Muscle of back (tissue), 3 donors: ENCODE measurements at regions not wholly inside any gene's neighbourhood (a gene's known extent, or its start where the extent isn't known, plus 50 kb on each side); places are given as distances from the start of the nearest gene placed in this dataset.
A peak's percentile ranks its signal among the peaks of the same experiment; 100 is the strongest.

ENCODE experiments used
- DNase-seq, 3 donors: peaks; one replicate each; pipeline versions ENCODE4 v3.0.0 to v3.0.0-alpha.2; 2013

- DNase-seq, result no peak
Measured at GRCh38 chr13:38519229-38519911, 167.5 kb upstream of the FREM2 start.

DNA sequence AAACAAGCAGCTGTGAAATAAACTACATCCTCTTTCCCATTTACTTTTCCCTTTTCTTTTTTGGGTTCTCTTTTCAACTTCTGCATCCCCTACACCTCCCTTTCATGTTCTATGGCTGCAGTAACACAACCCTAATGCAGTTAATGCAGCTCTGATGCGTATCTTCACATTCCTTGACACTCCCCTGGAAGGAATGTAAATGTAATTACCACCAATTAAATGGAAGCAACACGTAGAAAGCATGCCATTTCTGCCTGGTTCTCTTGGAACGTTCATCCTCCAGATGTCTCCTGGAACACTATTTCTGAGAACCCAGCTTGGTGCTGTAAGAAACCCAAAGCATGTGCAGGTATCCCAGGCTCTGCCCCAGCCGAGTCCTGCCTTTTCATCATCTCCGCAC, 166.8 kb upstream of the FREM2 start:
- no peak for DNase-seq

- DNase-seq, result no peak
Measured at GRCh38 chr13:38527140-38527539, 159.7 kb upstream of the FREM2 start.

DNA sequence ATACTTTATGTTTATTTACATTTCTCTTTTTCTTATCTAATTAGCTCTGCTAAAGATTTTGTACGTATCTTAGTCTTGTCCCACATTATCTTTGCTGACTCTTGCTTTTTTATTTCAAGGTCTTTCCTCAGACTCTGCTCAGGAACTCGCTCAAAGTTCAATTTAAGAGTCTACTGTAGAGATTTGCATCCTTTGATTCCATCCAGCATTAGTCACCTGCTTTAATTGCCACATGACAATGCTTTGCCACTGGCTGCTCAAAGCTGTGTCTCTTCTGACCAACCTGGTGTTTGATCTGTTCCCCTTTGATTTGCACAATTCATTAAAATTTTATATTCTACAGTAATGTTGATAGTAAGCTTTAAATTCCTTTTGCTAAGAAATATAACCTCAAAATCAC, 157.9 kb upstream of the FREM2 start:
- DNase-seq, result no peak

- peak; percentile 10 to 40 (median 11) for DNase-seq
Measured at GRCh38 chr13:38530492-38530891, 156.4 kb upstream of the FREM2 start.

- peak in 2 of 3 donors; percentile 3 to 4 for DNase-seq
Measured at GRCh38 chr13:38535261-38535660, 151.6 kb upstream of the FREM2 start.

GRCh38 chr13:38537051-38537450, 149.8 kb upstream of the FREM2 start:
- no peak for DNase-seq

DNA sequence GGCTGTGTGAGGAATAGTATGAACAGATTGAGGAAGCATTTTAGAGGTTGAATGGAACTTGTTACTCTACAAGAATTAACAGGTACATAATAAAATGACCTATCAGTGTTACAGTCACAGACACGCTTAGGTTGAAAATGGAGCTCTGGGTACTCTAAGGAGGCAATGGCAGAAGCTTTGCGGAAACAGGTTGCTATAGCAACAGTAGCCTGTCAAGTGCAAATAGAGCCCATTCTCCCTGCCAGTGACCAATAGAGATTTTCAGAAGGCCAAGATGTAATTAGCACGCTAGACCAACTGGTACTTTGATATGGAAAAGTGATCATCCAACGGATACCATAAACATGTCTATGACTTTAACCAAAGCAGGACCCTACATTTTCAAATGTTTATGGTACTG, 148.5 kb upstream of the FREM2 start:
- DNase-seq, result no peak

- no peak for DNase-seq
Measured at GRCh38 chr13:38539632-38540031, 147.2 kb upstream of the FREM2 start.

- DNase-seq, result no peak
Measured at GRCh38 chr13:38542601-38543000, 144.3 kb upstream of the FREM2 start.

- DNase-seq, result no peak
Measured at GRCh38 chr13:38543561-38543960, 143.3 kb upstream of the FREM2 start.

DNA sequence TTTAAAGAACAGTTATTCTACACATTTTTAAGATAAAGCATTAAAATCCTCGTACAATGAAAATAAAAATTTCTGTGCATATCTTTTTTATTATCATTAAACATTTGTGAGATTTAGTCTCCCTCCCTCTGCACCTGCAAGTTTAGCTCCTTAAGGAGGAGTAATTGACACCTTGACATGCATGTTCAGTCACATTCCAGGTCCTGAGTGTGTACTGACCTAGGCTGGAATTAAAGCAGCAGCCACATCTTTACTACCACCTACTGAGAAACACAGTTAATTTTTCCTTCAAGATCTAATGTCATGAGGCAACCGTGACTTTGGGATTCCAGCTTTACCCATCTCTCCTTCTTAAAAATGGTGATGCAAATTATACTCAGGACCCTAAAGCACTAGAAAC, 123.1 kb upstream of the FREM2 start:
- DNase-seq, result no peak

DNA sequence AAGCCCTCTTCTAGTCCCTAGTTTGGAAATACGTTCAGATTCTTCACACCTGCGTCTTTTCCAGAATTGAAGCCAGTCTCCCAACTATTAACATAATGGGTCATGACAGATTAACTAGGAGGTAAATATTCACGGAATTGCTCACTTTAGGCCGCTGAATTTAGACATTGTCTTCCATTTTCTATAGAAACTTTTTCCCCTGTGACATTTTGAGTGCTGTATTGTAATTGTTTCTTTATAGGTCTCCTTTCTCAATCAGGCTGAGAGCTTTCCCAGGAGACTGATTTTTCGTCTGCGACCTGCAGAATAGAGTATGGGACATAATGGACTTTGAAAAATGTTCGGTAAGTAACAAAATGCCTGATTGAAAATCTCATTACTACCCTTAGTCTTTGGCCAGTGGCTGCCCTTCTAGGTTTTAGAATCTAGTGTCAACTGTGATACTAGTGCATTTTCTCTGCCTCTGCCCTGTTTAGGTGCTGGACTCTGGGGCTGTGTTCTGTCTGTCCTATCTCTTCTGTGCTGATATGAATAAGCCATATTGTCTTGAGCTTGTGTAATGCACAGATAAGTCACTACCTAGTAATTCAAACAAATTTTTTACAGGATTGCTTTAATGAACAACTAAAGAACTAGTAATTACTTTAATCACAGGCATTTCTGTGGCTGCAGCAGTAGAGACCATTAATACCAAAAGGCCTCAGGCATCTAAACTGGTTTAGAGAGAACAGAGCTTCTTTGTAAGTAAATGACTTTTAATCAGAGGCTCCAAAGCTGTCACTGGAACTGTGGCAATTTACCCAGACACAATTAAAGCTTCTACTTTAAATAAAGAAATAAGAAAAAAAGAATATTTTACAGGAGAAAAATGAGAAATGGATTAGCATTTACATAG, 122.4 kb upstream of the FREM2 start:
- no peak for DNase-seq

DNA sequence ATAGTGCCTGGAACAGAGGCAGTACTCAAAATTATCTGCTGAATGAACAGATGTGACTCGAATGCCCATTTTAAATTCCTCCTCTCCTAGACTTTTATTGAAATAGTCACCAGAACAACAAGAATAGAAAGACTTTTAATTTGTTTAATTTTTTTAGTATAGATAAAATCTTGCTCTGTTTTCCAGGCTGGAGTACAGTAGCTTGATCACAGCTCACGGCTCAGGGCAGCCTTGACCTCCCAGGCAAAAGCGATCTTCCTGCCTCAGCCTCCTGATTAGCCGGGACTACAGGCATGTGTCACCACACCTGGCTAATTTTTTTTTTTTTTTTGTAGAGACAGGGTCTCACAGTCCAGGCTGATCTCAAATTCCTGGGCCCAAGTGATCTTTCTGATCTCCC, 120.9 kb upstream of the FREM2 start:
- no peak for DNase-seq

DNA sequence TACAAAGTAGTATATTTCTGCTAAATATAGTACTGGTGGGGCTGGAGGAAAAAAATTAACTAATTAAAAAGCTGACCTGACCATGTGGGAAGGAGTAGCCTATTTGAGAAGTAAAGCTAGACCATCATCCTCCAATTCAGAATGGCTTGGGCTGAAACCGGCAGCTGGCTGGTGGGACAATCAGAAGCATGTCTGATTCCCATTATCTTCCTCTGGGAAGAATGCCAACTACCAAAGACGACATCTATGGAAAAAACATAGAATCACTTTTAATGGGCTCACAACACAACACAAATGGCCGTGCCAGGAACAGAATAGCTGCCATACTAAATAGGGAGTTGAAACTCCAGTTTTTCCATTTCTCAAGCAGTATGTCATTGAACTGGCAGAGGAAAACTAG, 120.4 kb upstream of the FREM2 start:
- peak; percentile 11 to 61 (median 28) for DNase-seq

DNA sequence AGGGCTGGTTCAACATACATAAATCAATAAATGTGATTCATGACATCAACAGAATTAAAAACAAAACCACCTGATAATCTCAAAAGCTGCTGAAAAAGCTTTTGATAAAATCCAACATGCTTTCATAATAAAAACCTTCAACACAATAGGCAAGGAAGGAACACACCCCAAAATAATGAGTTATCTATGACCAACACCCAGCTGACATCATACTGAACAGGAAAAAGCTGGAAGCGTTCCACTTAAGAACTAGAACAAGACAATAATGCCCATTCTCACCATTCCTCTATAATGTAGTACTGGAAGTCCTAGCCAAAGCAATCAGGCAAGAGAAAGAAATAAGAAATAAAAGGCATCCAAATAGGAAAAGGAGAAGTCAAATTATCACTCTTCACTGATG, 116.2 kb upstream of the FREM2 start:
- no peak for DNase-seq

DNA sequence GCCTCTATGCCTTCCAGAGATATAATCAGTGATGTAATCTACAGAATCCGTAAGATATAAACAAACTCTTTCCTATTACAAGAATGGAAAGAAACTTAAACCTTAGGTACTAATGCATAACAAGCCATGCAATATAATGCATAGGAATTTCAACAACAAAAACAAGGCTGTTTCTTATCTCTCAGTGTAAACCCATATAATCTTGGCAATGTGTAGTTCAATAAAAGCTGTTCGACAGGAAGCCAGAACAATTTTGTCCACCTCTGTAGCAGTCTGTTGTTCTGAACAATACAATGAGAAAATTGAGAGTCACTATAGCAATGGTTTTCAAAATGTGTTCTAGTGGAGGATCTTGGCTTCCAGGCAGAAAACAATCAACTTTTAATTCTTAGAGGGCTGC, 111.5 kb upstream of the FREM2 start:
- DNase-seq, result no peak

- DNase-seq, result peak in 1 of 3 donors; percentile 1
Measured at GRCh38 chr13:38577048-38577447, 109.8 kb upstream of the FREM2 start.

DNA sequence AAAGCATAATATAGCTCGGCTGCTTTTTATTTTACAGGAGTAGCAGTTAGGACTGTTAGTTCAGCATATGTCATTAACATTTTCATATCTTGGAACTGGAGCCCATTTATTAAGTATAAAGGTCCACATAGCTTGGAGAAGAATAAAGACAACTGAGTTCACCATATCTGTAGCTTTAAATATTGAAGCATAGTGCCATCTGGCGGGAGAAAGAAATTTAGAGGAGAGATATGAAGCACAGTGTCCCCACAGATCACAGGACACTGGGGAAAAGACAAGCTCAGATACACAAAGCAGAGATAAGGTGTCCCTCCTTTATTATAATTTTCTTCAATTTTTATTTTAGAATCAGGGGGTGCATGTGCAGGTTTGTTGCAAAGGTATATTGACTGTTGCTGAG, 104.7 kb upstream of the FREM2 start:
- DNase-seq, result peak; percentile 30 to 47 (median 32)

DNA sequence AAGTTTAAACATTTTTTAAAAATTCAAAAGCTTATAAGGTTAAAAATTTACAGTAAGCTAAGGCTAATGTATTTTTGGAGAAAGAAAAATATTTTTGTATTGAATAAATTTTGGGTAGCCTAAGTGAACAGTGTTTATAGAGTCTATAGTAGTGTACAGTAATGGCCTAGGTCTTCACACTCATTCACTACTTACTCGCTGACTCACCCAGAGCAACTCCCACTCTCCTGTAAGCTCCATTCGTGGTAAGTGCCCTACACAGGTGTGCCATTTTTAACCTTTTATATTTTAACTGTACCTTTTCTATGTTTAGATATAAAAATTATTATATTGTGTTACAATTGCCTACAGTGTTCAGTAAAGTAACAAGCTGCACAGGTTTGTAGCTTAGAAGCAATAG, 96.6 kb upstream of the FREM2 start:
- DNase-seq, result no peak

DNA sequence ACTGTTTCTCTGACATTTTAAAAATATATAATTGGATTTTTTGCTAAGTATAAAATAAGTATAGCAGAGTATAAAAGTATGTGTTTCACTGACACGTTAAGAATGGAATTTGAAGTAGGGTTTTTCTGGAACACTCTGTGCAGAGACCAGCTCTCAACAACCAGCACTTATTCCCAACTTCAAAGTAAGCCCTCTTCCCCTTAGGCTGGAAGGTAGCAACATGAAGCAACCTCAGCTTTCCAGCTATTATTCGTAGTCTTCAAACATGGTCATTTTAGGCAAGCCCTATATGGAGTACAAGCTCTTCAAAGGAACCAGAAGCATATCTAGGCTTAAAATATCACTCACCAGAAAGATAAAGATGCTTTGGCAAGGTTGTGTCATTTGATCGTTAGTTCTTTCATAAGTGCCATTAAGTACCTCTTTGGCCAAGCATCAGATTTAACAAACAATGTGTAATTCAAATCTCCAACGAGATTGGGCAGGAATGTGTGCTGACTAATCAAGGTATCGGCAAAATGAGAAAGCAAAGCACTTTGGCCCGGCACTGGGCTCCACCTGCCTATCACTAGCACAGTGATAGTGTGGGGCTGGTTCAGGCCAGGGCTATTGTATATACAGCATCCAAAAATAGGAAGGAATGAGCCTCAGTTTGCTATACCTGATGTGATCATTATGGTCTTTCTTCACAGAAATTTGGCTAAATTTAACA, 95.9 kb upstream of the FREM2 start:
- DNase-seq, result no peak

- DNase-seq, result no peak
Measured at GRCh38 chr13:38602266-38602665, 84.6 kb upstream of the FREM2 start.
